Transverse colon (tissue), 4 donors: ENCODE measurements at regions not wholly inside any gene's neighbourhood (a gene's known extent, or its start where the extent isn't known, plus 50 kb on each side); places are given as distances from the start of the nearest gene placed in this dataset.

Source experiments
- DNase-seq: peaks from one replicate; pipeline ENCODE4 v3.0.0-alpha.2; 2019
- H3K27ac ChIP-seq, 4 donors: fragments of 200-600 bp; sonication (generic); 2 replicates each; pipeline ENCODE4 v1.5.1; 2016 to 2018; ENCODE audit warnings: inconsistent platforms in 4 of 4
- H3K27me3 ChIP-seq: fragments of 200-600 bp; sonication (generic); 2 replicates; pipeline ENCODE4 v1.5.1; 2017; ENCODE audit warnings: inconsistent platforms
- H3K36me3 ChIP-seq, 4 donors: fragments of 200-600 bp; sonication (generic); 2 replicates each; pipeline ENCODE4 v1.5.1; 2017 to 2019; ENCODE audit warnings: inconsistent platforms in 4 of 4
- H3K4me1 ChIP-seq, 4 donors: fragments of 200-600 bp; sonication (generic); 2 replicates each; pipeline ENCODE4 v1.5.1; 2017 to 2020; ENCODE audit warnings: inconsistent platforms in 4 of 4
- H3K4me3 ChIP-seq, 4 donors: fragments of 200-600 bp; sonication (generic); 1 replicate in 1 of 4; 2 replicates in 3 of 4; pipeline versions ENCODE4 v1.5.1 to v1.6.1; 2017 to 2019; ENCODE audit warnings: inconsistent platforms in 4 of 4
- H3K9me3 ChIP-seq, 2 donors: fragments of 200-600 bp; sonication (generic); 2 replicates each; pipeline ENCODE4 v1.5.1; 2017 to 2019; ENCODE audit warnings: inconsistent platforms in 2 of 2
- CTCF ChIP-seq, 5 experiments: fragments of 200-600 bp in 3 of 5; fragments of 450-650 bp in 2 of 5; sonication (generic) in 3 of 5; IDR thresholded peaks; 1 replicate in 2 of 5; 2 replicates in 3 of 5; pipeline ENCODE4 v1.5.1; 2016 to 2017; ENCODE audit warnings: antibody characterized with exemption in 5 of 5, inconsistent platforms in 3 of 5, mild to moderate bottlenecking in 2 of 5, moderate library complexity in 1 of 5
- EP300 ChIP-seq: sonication (generic); formaldehyde crosslinking; IDR thresholded peaks from one replicate; pipeline ENCODE4 v1.6.1; 2017; ENCODE audit warnings: antibody characterized with exemption, low read depth
- POLR2A ChIP-seq: fragments of 450-650 bp; IDR thresholded peaks from one replicate; pipeline ENCODE4 v1.6.1; 2016; ENCODE audit warnings: antibody characterized with exemption, mild to moderate bottlenecking, moderate library complexity
- POLR2AphosphoS5 ChIP-seq, 3 donors: sonication (generic); formaldehyde crosslinking; IDR thresholded peaks; one replicate each; pipeline ENCODE4 v1.6.1; 2016; ENCODE audit warnings: antibody characterized with exemption in 3 of 3
- WGBS, 2 donors: methylation state at CpG; one replicate each; pipeline ENCODE4 v1.1.5; 2018; ENCODE audit warnings: low coverage in 1 of 2; 5-methylcytosine and 5-hydroxymethylcytosine counted together
- in situ Hi-C, 4 donors: fragments of 200-750 bp; cut with MboI; loops; one replicate each; pipeline versions ENCODE4 v1.15.0 to v1.15.1; 2017; ENCODE audit warnings: low sequenced_read_pairs in 3 of 4, low pct_ligation_motif_present in 1 of 4, low pct_unique_long_range_greater_than_20kb in 1 of 4
- intact Hi-C: fragments of 100-400 bp; cut with DNase I; formaldehyde crosslinking; loops from one replicate; pipeline ENCODE4 v1.15.1; 2023; ENCODE audit warnings: low total_unique reads

DNA sequence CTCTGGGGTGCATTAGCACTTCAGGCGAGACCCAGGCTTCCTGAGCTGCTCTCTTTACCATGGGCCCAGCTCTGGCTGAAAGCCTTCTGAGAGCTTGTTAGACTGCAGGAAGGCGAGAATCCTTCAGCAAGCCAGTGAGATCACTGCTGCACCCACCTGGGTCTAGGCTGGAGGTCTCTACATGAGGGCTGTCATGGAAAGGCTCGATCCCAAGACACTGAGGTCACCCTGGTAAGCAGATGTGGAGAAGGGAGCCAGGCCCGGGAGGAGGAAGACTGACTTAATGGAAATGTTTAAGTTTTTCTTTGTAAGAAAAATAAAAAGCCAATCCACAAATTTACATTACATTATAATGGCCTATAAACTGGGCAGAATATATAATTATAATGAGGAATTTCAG is 684.5 kb downstream of the TNS3 start:
- no peaks in the 10 kb centered on the region for H3K36me3 ChIP-seq
- no peaks in the 10 kb centered on the region for H3K9me3 ChIP-seq
- H3K4me1 ChIP-seq, result no peaks in the 10 kb centered on the region
- intact Hi-C loops (no loop called here), in situ Hi-C loops (no loop called here)
- H3K27ac ChIP-seq, result no peak overlapping the region
- no peak for TF ChIP-seq POLR2A
- TF ChIP-seq EP300, result no peak
- TF ChIP-seq CTCF (IDR thresholded peaks at IDR 0.05), result no peak
- TF ChIP-seq POLR2AphosphoS5 (IDR thresholded peaks at IDR 0.05), result no peak
- 72 to 86% methylated on average over 1 to 4 of the region's 4 CpGs for WGBS, 2 donors
- no peak for DNase-seq
- H3K27me3 ChIP-seq, result no peaks in the 10 kb centered on the region
- H3K4me3 ChIP-seq, result no peak overlapping the region

DNA sequence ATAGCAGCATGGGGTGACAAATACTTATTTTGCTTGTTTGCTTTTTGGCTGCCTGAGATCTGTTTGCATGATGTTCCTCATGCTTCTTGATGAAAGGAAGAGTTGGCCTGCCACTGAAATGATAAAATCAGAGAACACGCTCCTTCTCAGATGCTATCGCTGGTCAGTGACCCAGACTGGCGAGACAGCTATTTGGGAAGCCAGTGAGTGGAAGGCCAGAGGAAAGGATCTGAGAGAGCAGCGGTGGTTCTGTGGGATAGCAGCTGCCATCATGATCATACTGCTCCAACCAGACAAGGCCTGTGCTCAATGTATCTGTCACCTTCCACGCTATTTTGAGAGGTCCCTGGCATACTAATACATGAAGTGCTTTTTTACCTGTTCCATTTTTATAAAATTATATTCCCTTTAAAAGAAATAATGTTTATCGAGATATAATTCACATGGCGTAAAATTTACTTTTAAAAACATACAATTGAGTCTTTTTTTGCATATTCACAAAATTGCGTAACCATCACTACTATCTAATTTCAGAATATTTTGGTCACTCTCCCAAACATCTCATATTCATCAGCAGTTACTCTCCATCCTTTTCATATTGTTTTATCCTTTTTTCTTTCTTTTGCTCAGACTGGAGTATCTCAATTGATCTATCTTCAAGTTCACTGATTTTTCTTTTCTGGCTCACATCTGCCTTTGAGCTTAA is 695.1 kb downstream of the TNS3 start:
- peaks cover 0 to 6% of the 10 kb centered on the region in 2 donors for H3K9me3 ChIP-seq
- H3K27ac ChIP-seq, result no peak overlapping the region
- no peak for TF ChIP-seq EP300
- TF ChIP-seq POLR2A, result no peak
- TF ChIP-seq CTCF (IDR thresholded peaks at IDR 0.05), result no peak
- no peak for TF ChIP-seq POLR2AphosphoS5 (IDR thresholded peaks at IDR 0.05)
- WGBS, 2 donors, result 77 to 89% methylated on average over 8 of the region's 8 CpGs
- intact Hi-C loops (no loop called here), in situ Hi-C loops (no loop called here)
- no peaks in the 10 kb centered on the region for H3K4me1 ChIP-seq
- H3K36me3 ChIP-seq, result no peaks in the 10 kb centered on the region
- no peak for DNase-seq
- H3K27me3 ChIP-seq, result no peaks in the 10 kb centered on the region
- no peak overlapping the region for H3K4me3 ChIP-seq

DNA sequence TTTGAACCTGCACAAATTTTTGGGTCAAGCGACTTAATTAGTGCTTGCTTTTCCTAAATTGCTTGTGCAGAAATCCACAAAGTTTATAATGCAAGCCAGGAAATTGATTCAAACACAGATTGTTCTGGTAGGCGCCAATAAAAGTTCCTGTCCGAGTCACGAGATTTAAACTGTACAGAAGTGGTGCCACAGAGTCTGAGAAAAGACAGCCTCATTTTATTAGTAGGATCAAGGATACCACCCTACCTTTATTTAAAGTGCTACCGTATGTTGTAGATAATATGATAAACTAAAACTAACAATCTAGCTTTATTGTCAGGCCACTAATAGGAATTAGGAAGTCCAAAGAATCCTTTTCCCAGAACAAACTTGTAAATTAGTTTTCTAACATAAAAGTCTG is 696.7 kb downstream of the TNS3 start:
- no peak for TF ChIP-seq POLR2AphosphoS5 (IDR thresholded peaks at IDR 0.05)
- no peak for TF ChIP-seq POLR2A
- TF ChIP-seq CTCF (IDR thresholded peaks at IDR 0.05), result no peak
- no peak for TF ChIP-seq EP300
- intact Hi-C loops, result no loop called here
- Histone ChIP-seq H3K4me1 (no peaks in the 10 kb centered on the region), H3K27me3 (no peaks in the 10 kb centered on the region), H3K27ac (no peak overlapping the region), H3K36me3 (no peaks in the 10 kb centered on the region), H3K4me3 (no peak overlapping the region), H3K9me3 (peaks cover 0 to 2% of the 10 kb centered on the region in 2 donors)
- DNase-seq, result no peak
- 26 to 46% methylated on average over 5 of the region's 5 CpGs for WGBS, 2 donors
- in situ Hi-C loops, result no loop called here

GRCh38 chr7:46881507-46882127 is 700.3 kb downstream of the TNS3 start:
- no peak for TF ChIP-seq EP300
- no peak for TF ChIP-seq POLR2A
- TF ChIP-seq CTCF (IDR thresholded peaks at IDR 0.05), result no peak
- no peak for TF ChIP-seq POLR2AphosphoS5 (IDR thresholded peaks at IDR 0.05)
- no peak overlapping the region for H3K27ac ChIP-seq
- no peaks in the 10 kb centered on the region for H3K36me3 ChIP-seq
- no peaks in the 10 kb centered on the region for H3K27me3 ChIP-seq
- in situ Hi-C loops (no loop called here), intact Hi-C loops (no loop called here)
- 68 to 71% methylated on average over 4 to 6 of the region's 6 CpGs for WGBS, 2 donors
- DNase-seq, result no peak
- H3K4me1 ChIP-seq, result no peaks in the 10 kb centered on the region
- no peaks in the 10 kb centered on the region for H3K9me3 ChIP-seq
- no peak overlapping the region for H3K4me3 ChIP-seq
